ENCODE measurements at regions not wholly inside any gene's neighbourhood (a gene's known extent, or its start where the extent isn't known, plus 50 kb on each side); places are given as distances from the start of the nearest gene placed in this dataset.

- TF ChIP-seq CTCF (IDR thresholded peaks at IDR 0.05; ENCODE audit: extremely low read depth in 1 of 2, insufficient read depth in 1 of 2, low read depth in 1 of 2, low read length in 2 of 2): no peak
- TF ChIP-seq POLR2A (IDR thresholded peaks at IDR 0.05; ENCODE audit: low read depth, low read length): no peak
- TF ChIP-seq EZH2 (IDR thresholded peaks at IDR 0.05; ENCODE audit: borderline replicate concordance, low read depth, low read length, severe bottlenecking): no peak
- no peak for TF ChIP-seq POLR2AphosphoS5 (IDR thresholded peaks at IDR 0.05; ENCODE audit: insufficient read depth, low read depth, low read length)
- TF ChIP-seq JUN (IDR thresholded peaks at IDR 0.05; ENCODE audit: borderline replicate concordance, insufficient read depth, insufficient read length, low read depth): no peak
- no peak for TF ChIP-seq MAX (IDR thresholded peaks at IDR 0.05; ENCODE audit: insufficient read depth, insufficient read length)
- no peak for TF ChIP-seq MYC (IDR thresholded peaks at IDR 0.05; ENCODE audit: low read depth, low read length)
- TF ChIP-seq GATA2 (IDR thresholded peaks at IDR 0.05; ENCODE audit: insufficient read depth, insufficient read length, low read depth, low read length): no peak
Measured at GRCh38 chr2:10517351-10518043, 69.4 kb upstream of the ODC1 start.
